ENCODE measurements at regions not wholly inside any gene's neighbourhood (a gene's known extent, or its start where the extent isn't known, plus 50 kb on each side); places are given as distances from the start of the nearest gene placed in this dataset.

- intact Hi-C loops (cut with micrococcal nuclease; ENCODE audit: unreplicated experiment): no loop called here
- in situ Hi-C loops (cut with HindIII; ENCODE audit: extremely low pct_ligation_motif_present, low pct_unique_long_range_greater_than_20kb): no loop called here
- 68% methylated on average over 3 of the region's 6 CpGs for WGBS (ENCODE audit: low lambda C conversion rate)
Observed at GRCh38 chr1:228983231-228983660, 248.0 kb downstream of the RHOU start.

More at GRCh38 chr1:228983231-228983660, 248.0 kb downstream of the RHOU start:
- no TSS peak for BruUV-seq (replicated peaks)
- Histone ChIP-seq H3K27me3 (ENCODE audit: control insufficient read depth in 1 of 2, insufficient read depth in 2 of 2, low read length in 2 of 2) (no peaks in the 10 kb centered on the region), H3K9ac (ENCODE audit: insufficient read depth, low read depth, low read length) (no peak overlapping the region), H3K27ac (ENCODE audit: extremely low read length, insufficient read depth, low read length) (no peak overlapping the region), H3K4me3 (replicated peaks in 1 of 3; ENCODE audit: insufficient read depth in 1 of 3, low read depth in 2 of 3, low read length in 3 of 3) (no peak overlapping the region; a peak in 1 of 6 replicates), H3K9me3 (ENCODE audit: low read length) (no peaks in the 10 kb centered on the region), H2AFZ (ENCODE audit: low read length) (no peak overlapping the region), H3K79me2 (ENCODE audit: insufficient read depth, low read length) (no peaks in the 10 kb centered on the region), H4K20me1 (ENCODE audit: insufficient read depth, low read length) (no peaks in the 10 kb centered on the region), H3K36me3 (replicated peaks in 1 of 2; ENCODE audit: control insufficient read depth in 1 of 2, insufficient read depth in 2 of 2, low read length in 2 of 2) (no peaks in the 10 kb centered on the region), H3K4me1 (ENCODE audit: insufficient read depth, low read length) (peaks cover 47% of the 10 kb centered on the region), H3K4me2 (ENCODE audit: low read depth, low read length) (no peak overlapping the region)
- FAIRE-seq: no peak
- no peak for DNase-seq (ENCODE audit: low spot score)
- CTCF ChIA-PET (ENCODE audit: low intra/inter-chr PET ratio, low total read pairs): no interaction called here
- no peak for ATAC-seq
- TF ChIP-seq U2AF1 (optimal IDR thresholded peaks at IDR 0.05; ENCODE audit: low read depth, low read length) (no peak), ZBTB10 (CRISPR knock-in tag; IDR thresholded peaks at IDR 0.05; ENCODE audit: borderline replicate concordance) (no peak), ZNF431 (CRISPR knock-in tag; IDR thresholded peaks at IDR 0.05; ENCODE audit: borderline replicate concordance, low read depth) (no peak), ATAD3A (CRISPR knock-in tag; IDR thresholded peaks at IDR 0.05) (no peak), CBX5 (CRISPR knock-in tag; IDR thresholded peaks at IDR 0.05; ENCODE audit: borderline replicate concordance) (no peak), ZNF34 (CRISPR knock-in tag; IDR thresholded peaks at IDR 0.05; ENCODE audit: borderline replicate concordance) (no peak), CENPX (CRISPR knock-in tag; IDR thresholded peaks at IDR 0.05) (no peak), ATF7 (IDR thresholded peaks at IDR 0.05) (no peak), ATF7 (CRISPR knock-in tag; IDR thresholded peaks at IDR 0.05) (no peak), RFX1 (IDR thresholded peaks at IDR 0.05) (no peak), TGIF2 (CRISPR knock-in tag; IDR thresholded peaks at IDR 0.05) (no peak), ZMYM4 (CRISPR knock-in tag; IDR thresholded peaks at IDR 0.05) (no peak), ATRX (CRISPR knock-in tag; IDR thresholded peaks at IDR 0.05; ENCODE audit: borderline replicate concordance) (no peak)
- POLR2A ChIA-PET: interaction anchor here (1.3 to 1.6 kb wide), 2 partner anchors 19 to 146 kb away, joined by 3 to 9 read pairs; no protein-coding TSS in a partner anchor

Measured in HepG2 (cell line).